GM23338 (cell line): ENCODE measurements at regions not wholly inside any gene's neighbourhood (a gene's known extent, or its start where the extent isn't known, plus 50 kb on each side); places are given as distances from the start of the nearest gene placed in this dataset.

Experiments used
- CREB1 ChIP-seq: fragments of 250-450 bp; sonication (Bioruptor Pico); IDR thresholded peaks from 2 replicates; pipeline ENCODE4 v1.5.0; 2020; ENCODE audit warnings: low read depth, mild to moderate bottlenecking, moderate library complexity
- CTCF ChIP-seq, 2 experiments: fragments of 200-600 bp in 1 of 2; sonication (generic) in 1 of 2; conservative IDR thresholded peaks; 2 replicates each; pipeline versions ENCODE4 v1.5.1 to v1.6.1; 2016 to 2017; ENCODE audit warnings: antibody characterized with exemption in 2 of 2, low read depth in 2 of 2, mild to moderate bottlenecking in 2 of 2, moderate library complexity in 1 of 2
- EZH2 ChIP-seq: fragments of 200-600 bp; sonication (generic); IDR thresholded peaks from one replicate; pipeline ENCODE4 v1.8.0; 2017; ENCODE audit warnings: antibody characterized with exemption, mild to moderate bottlenecking, low read depth; ENCODE audit not compliant: unreplicated experiment
- EZH2phosphoT487 ChIP-seq: fragments of 200-600 bp; sonication (generic); IDR thresholded peaks from one replicate; pipeline ENCODE4 v1.8.1; 2018; ENCODE audit warnings: antibody characterized with exemption; ENCODE audit not compliant: unreplicated experiment
- JUNB ChIP-seq: IDR thresholded peaks from one replicate; pipeline ENCODE4 v1.6.1; 2016; ENCODE audit warnings: antibody characterized with exemption; ENCODE audit not compliant: unreplicated experiment
- NANOG ChIP-seq: IDR thresholded peaks from 2 replicates; pipeline ENCODE4 v1.6.1; 2016; ENCODE audit warnings: antibody characterized with exemption, borderline replicate concordance
- POLR2AphosphoS5 ChIP-seq: IDR thresholded peaks from 2 replicates; pipeline ENCODE4 v1.6.1; 2016; ENCODE audit warnings: antibody characterized with exemption, low read depth
- REST ChIP-seq: IDR thresholded peaks from one replicate; pipeline ENCODE4 v1.6.1; 2018; ENCODE audit warnings: antibody characterized with exemption; ENCODE audit not compliant: unreplicated experiment
- STAT1 ChIP-seq: IDR thresholded peaks from one replicate; pipeline ENCODE4 v1.6.1; 2016; ENCODE audit warnings: antibody characterized with exemption; ENCODE audit not compliant: unreplicated experiment
- ZNF114 ChIP-seq: fragments of 250-450 bp; sonication (Bioruptor Pico); IDR thresholded peaks from 2 replicates; pipeline ENCODE4 v1.5.0; 2020; ENCODE audit warnings: mild to moderate bottlenecking, moderate library complexity
- ZNF331 ChIP-seq: fragments of 250-450 bp; sonication (Bioruptor Pico); IDR thresholded peaks from 2 replicates; pipeline ENCODE4 v1.5.0; 2020; ENCODE audit warnings: low read depth, mild to moderate bottlenecking, moderate library complexity
- TF ChIP-seq, protein P1 (sequence below): fragments of 250-450 bp; sonication (Bioruptor Pico); IDR thresholded peaks from 2 replicates; pipeline ENCODE4 v1.5.0; 2020; ENCODE audit warnings: mild to moderate bottlenecking, moderate library complexity
- TF ChIP-seq, protein P2 (sequence below): IDR thresholded peaks from 2 replicates; pipeline ENCODE4 v1.6.1; 2016; ENCODE audit warnings: antibody characterized with exemption

DNA sequence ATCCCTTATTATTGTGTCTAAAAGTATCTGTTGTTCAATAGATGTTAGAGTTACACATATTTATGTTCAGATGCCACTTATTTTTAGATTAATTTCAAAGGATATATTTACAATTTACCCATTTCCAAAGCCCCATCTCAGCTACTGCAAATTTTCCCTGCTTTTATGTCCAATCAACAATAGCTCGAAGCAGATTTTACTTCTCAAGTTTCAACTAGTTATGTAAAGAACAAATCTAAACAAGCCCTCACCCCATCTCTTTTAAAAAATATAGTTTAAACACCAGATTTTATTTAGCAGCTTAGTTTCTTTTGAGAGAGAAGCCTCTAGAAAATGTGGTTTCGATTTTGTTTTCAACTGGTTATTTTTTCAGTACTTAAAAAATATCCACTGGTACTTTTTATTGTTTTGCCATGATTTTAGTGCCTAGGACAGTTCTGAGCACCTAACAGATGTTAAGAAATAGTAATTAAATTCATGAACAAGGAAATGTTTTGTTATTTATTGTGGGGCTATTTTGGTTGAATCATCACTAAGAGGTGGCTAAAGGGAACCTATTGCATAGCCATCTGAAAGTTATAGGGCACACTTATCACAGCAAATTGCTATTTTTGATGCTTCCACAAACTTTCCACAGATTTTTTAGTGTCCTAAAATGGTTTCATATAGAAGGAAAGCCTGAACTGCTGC is 96.2 kb upstream of the BMP4 start:
- TF ChIP-seq EZH2 (no peak), CTCF (conservative IDR thresholded peaks at IDR 0.05; ENCODE audit: low read depth in 2 of 2) (no peak), POLR2AphosphoS5 (no peak), NANOG (no peak), EZH2phosphoT487 (no peak), ZNF114 (CRISPR knock-in tag) (no peak), CREB1 (CRISPR knock-in tag) (no peak), JUNB (no peak), REST (no peak), STAT1 (no peak), ZNF331 (CRISPR knock-in tag) (no peak)
- TF ChIP-seq, protein P1, sequence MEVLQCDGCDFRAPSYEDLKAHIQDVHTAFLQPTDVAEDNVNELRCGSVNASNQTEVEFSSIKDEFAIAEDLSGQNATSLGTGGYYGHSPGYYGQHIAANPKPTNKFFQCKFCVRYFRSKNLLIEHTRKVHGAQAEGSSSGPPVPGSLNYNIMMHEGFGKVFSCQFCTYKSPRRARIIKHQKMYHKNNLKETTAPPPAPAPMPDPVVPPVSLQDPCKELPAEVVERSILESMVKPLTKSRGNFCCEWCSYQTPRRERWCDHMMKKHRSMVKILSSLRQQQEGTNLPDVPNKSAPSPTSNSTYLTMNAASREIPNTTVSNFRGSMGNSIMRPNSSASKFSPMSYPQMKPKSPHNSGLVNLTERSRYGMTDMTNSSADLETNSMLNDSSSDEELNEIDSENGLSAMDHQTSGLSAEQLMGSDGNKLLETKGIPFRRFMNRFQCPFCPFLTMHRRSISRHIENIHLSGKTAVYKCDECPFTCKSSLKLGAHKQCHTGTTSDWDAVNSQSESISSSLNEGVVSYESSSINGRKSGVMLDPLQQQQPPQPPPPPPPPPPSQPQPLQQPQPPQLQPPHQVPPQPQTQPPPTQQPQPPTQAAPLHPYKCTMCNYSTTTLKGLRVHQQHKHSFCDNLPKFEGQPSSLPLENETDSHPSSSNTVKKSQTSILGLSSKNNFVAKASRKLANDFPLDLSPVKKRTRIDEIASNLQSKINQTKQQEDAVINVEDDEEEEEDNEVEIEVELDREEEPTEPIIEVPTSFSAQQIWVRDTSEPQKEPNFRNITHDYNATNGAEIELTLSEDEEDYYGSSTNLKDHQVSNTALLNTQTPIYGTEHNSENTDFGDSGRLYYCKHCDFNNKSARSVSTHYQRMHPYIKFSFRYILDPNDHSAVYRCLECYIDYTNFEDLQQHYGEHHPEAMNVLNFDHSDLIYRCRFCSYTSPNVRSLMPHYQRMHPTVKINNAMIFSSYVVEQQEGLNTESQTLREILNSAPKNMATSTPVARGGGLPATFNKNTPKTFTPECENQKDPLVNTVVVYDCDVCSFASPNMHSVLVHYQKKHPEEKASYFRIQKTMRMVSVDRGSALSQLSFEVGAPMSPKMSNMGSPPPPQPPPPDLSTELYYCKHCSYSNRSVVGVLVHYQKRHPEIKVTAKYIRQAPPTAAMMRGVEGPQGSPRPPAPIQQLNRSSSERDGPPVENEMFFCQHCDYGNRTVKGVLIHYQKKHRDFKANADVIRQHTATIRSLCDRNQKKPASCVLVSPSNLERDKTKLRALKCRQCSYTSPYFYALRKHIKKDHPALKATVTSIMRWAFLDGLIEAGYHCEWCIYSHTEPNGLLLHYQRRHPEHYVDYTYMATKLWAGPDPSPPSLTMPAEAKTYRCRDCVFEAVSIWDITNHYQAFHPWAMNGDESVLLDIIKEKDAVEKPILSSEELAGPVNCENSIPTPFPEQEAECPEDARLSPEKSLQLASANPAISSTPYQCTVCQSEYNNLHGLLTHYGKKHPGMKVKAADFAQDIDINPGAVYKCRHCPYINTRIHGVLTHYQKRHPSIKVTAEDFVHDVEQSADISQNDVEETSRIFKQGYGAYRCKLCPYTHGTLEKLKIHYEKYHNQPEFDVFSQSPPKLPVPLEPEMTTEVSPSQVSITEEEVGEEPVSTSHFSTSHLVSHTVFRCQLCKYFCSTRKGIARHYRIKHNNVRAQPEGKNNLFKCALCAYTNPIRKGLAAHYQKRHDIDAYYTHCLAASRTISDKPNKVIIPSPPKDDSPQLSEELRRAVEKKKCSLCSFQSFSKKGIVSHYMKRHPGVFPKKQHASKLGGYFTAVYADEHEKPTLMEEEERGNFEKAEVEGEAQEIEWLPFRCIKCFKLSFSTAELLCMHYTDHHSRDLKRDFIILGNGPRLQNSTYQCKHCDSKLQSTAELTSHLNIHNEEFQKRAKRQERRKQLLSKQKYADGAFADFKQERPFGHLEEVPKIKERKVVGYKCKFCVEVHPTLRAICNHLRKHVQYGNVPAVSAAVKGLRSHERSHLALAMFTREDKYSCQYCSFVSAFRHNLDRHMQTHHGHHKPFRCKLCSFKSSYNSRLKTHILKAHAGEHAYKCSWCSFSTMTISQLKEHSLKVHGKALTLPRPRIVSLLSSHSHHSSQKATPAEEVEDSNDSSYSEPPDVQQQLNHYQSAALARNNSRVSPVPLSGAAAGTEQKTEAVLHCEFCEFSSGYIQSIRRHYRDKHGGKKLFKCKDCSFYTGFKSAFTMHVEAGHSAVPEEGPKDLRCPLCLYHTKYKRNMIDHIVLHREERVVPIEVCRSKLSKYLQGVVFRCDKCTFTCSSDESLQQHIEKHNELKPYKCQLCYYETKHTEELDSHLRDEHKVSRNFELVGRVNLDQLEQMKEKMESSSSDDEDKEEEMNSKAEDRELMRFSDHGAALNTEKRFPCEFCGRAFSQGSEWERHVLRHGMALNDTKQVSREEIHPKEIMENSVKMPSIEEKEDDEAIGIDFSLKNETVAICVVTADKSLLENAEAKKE: no peak
- TF ChIP-seq, protein P2, sequence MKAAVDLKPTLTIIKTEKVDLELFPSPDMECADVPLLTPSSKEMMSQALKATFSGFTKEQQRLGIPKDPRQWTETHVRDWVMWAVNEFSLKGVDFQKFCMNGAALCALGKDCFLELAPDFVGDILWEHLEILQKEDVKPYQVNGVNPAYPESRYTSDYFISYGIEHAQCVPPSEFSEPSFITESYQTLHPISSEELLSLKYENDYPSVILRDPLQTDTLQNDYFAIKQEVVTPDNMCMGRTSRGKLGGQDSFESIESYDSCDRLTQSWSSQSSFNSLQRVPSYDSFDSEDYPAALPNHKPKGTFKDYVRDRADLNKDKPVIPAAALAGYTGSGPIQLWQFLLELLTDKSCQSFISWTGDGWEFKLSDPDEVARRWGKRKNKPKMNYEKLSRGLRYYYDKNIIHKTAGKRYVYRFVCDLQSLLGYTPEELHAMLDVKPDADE: no peak
